Mesendoderm (in vitro differentiated cells): ENCODE measurements at regions not wholly inside any gene's neighbourhood (a gene's known extent, or its start where the extent isn't known, plus 50 kb on each side); places are given as distances from the start of the nearest gene placed in this dataset.

Experiments
- DNase-seq: peaks from one replicate; pipeline ENCODE4 v3.0.0; 2013
- H2AK5ac ChIP-seq: 2 replicates; pipeline ENCODE4 v1.6.1; 2013; ENCODE audit warnings: low read length, inconsistent platforms
- H2BK120ac ChIP-seq: 2 replicates; pipeline ENCODE4 v1.6.1; 2013; ENCODE audit warnings: low read depth, mild to moderate bottlenecking, low read length, moderate library complexity, mixed read lengths
- H2BK15ac ChIP-seq: replicated peaks from 2 replicates; pipeline ENCODE4 v1.6.1; 2013; ENCODE audit warnings: low read depth, mild to moderate bottlenecking, moderate library complexity
- H2BK5ac ChIP-seq: 2 replicates; pipeline ENCODE4 v1.6.1; 2013; ENCODE audit warnings: low read length, inconsistent platforms
- H3K18ac ChIP-seq: 2 replicates; pipeline ENCODE4 v1.6.1; 2013; ENCODE audit warnings: mild to moderate bottlenecking, low read length, mixed read lengths
- H3K23ac ChIP-seq: one replicate; pipeline ENCODE4 v1.6.1; 2013; ENCODE audit warnings: low read length
- H3K27ac ChIP-seq: 2 replicates; pipeline ENCODE4 v1.5.1; 2013; ENCODE audit warnings: low read depth, mild to moderate bottlenecking, inconsistent platforms, low read length, moderate library complexity
- H3K27me3 ChIP-seq: 2 replicates; pipeline ENCODE4 v1.6.1; 2013; ENCODE audit warnings: low read length, control low read depth, mild to moderate bottlenecking, inconsistent platforms; ENCODE audit not compliant: insufficient read depth, poor library complexity
- H3K36me3 ChIP-seq: 2 replicates; pipeline ENCODE4 v1.6.1; 2013; ENCODE audit warnings: low read length, inconsistent platforms; ENCODE audit not compliant: control insufficient read depth, insufficient read depth
- H3K4ac ChIP-seq: one replicate; pipeline ENCODE4 v1.6.1; 2013; ENCODE audit warnings: low read depth, mild to moderate bottlenecking, low read length, moderate library complexity
- H3K4me1 ChIP-seq: 2 replicates; pipeline ENCODE4 v1.6.1; 2013; ENCODE audit warnings: low read depth, low read length, inconsistent platforms; ENCODE audit not compliant: control insufficient read depth
- H3K4me2 ChIP-seq: 2 replicates; pipeline ENCODE4 v1.6.1; 2013; ENCODE audit warnings: low read length
- H3K4me3 ChIP-seq: 2 replicates; pipeline ENCODE4 v1.5.1; 2013; ENCODE audit warnings: mild to moderate bottlenecking, low read length
- H3K56ac ChIP-seq: one replicate; pipeline ENCODE4 v1.6.1; 2013; ENCODE audit warnings: low read length
- H3K79me1 ChIP-seq: 2 replicates; pipeline ENCODE4 v1.6.1; 2013; ENCODE audit warnings: low read length, inconsistent platforms
- H3K79me2 ChIP-seq: 2 replicates; pipeline ENCODE4 v1.6.1; 2013; ENCODE audit warnings: mild to moderate bottlenecking, low read length; ENCODE audit not compliant: control insufficient read depth, insufficient read depth
- H3K9ac ChIP-seq: 2 replicates; pipeline ENCODE4 v1.6.1; 2013; ENCODE audit warnings: low read length, inconsistent platforms
- H4K5ac ChIP-seq: one replicate; pipeline ENCODE4 v1.6.1; 2013; ENCODE audit warnings: low read length
- H4K8ac ChIP-seq: one replicate; pipeline ENCODE4 v1.6.1; 2013; ENCODE audit warnings: low read depth, mild to moderate bottlenecking, control low read depth, low read length, moderate library complexity
- WGBS: extraction: QIAGEN DNeasy Blood & Tissue Kit; methylation state at CpG from one replicate; pipeline ENCODE4 v1.1.7; 2013; ENCODE audit warnings: low lambda C conversion rate, missing lambda C conversion rate; ENCODE audit not compliant: insufficient coverage; ENCODE audit errors: extremely low coverage; 5-methylcytosine and 5-hydroxymethylcytosine counted together

DNA sequence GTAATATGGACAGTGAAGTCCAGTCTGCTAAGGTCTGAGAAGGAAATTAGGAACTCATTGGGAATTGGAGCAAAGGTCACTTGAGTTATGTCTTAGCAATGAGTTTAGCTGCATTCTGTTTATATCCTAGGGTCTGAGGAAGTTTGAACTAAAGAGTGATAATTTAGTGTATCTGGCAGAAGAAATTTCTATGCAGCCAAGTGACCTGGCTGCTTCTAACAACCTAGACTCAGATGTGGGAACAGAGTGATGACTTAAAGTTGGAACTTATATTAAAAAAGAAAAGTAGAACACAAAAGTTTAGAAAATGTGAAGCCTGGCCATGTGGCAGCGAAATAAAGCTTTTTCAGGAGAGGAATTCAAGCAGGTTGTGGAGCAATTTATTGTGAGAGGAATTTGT, 106.2 kb downstream of the PRDM9 start:
- H3K4me2 ChIP-seq: no peak overlapping the region
- no peak overlapping the region for H2BK5ac ChIP-seq
- H2AK5ac ChIP-seq: no peak overlapping the region
- no peak overlapping the region for H3K27ac ChIP-seq
- no peak overlapping the region for H3K4me3 ChIP-seq
- no peak overlapping the region for H3K56ac ChIP-seq
- no peak overlapping the region for H3K4ac ChIP-seq
- no peak overlapping the region for H4K5ac ChIP-seq
- H3K79me1 ChIP-seq: no peaks in the 10 kb centered on the region
- no peak overlapping the region for H2BK15ac ChIP-seq
- H3K36me3 ChIP-seq: no peaks in the 10 kb centered on the region
- H3K18ac ChIP-seq: no peak overlapping the region
- no peak overlapping the region for H4K8ac ChIP-seq
- no peak overlapping the region for H2BK120ac ChIP-seq
- no CpG with 5 or more reads among the region's 1 CpG for WGBS
- no peaks in the 10 kb centered on the region for H3K4me1 ChIP-seq
- no peaks in the 10 kb centered on the region for H3K79me2 ChIP-seq
- H3K27me3 ChIP-seq: no peaks in the 10 kb centered on the region
- no peak overlapping the region for H3K23ac ChIP-seq
- no peak for DNase-seq
- H3K9ac ChIP-seq: no peak overlapping the region

DNA sequence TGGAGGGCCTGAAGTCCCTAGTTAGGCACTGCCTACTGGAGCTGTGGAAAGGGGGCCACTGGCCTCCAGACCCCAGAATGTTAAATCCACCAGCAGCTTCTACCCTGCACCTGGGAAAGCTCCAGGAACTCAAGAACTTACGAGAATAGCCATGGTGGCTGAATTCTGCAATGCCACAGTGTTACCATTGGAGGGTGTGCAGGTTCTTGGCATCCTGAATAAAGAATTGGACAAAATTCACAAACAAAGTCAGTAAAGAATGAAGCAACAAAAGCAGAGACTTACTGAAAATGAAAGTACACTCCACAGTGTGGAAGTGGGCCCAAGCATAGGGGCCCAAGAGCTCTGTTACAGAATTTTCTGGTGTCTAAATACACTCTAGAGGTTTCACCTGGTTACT, 107.0 kb downstream of the PRDM9 start:
- no CpG with 5 or more reads among the region's 1 CpG for WGBS

GRCh38 chr5:23626961-23627360, 119.6 kb downstream of the PRDM9 start:
- H2BK15ac ChIP-seq: no peak overlapping the region
- H3K79me1 ChIP-seq: no peaks in the 10 kb centered on the region
- H3K79me2 ChIP-seq: no peaks in the 10 kb centered on the region
- H3K27ac ChIP-seq: no peak overlapping the region
- no peak overlapping the region for H2BK5ac ChIP-seq
- H2BK120ac ChIP-seq: no peak overlapping the region
- no peak overlapping the region for H3K9ac ChIP-seq
- no peak overlapping the region for H3K4ac ChIP-seq
- no peak overlapping the region for H4K8ac ChIP-seq
- H3K18ac ChIP-seq: no peak overlapping the region
- H3K23ac ChIP-seq: no peak overlapping the region
- H3K56ac ChIP-seq: no peak overlapping the region
- H3K36me3 ChIP-seq: no peaks in the 10 kb centered on the region
- H2AK5ac ChIP-seq: no peak overlapping the region
- WGBS: no CpG with 5 or more reads among the region's 4 CpGs
- H3K27me3 ChIP-seq: no peaks in the 10 kb centered on the region
- H3K4me2 ChIP-seq: no peak overlapping the region
- H3K4me1 ChIP-seq: no peaks in the 10 kb centered on the region
- no peak overlapping the region for H4K5ac ChIP-seq
- no peak overlapping the region for H3K4me3 ChIP-seq
- no peak for DNase-seq

More for the DNA sequence above, 107.0 kb downstream of the PRDM9 start:
- Histone ChIP-seq H3K79me2 (no peaks in the 10 kb centered on the region), H3K4me1 (no peaks in the 10 kb centered on the region), H3K4ac (no peak overlapping the region), H2BK15ac (no peak overlapping the region), H3K27ac (no peak overlapping the region), H3K9ac (no peak overlapping the region), H3K27me3 (no peaks in the 10 kb centered on the region), H3K56ac (no peak overlapping the region), H4K8ac (no peak overlapping the region), H3K18ac (no peak overlapping the region), H2BK5ac (no peak overlapping the region), H3K4me2 (no peak overlapping the region), H3K36me3 (no peaks in the 10 kb centered on the region), H3K23ac (no peak overlapping the region), H3K4me3 (no peak overlapping the region), H2AK5ac (no peak overlapping the region), H4K5ac (no peak overlapping the region), H2BK120ac (no peak overlapping the region), H3K79me1 (no peaks in the 10 kb centered on the region)
- DNase-seq: no peak

- Histone ChIP-seq H3K18ac (no peak overlapping the region), H3K79me2 (no peaks in the 10 kb centered on the region), H3K56ac (no peak overlapping the region), H3K4me2 (no peak overlapping the region), H3K23ac (no peak overlapping the region), H3K27me3 (no peaks in the 10 kb centered on the region), H4K8ac (no peak overlapping the region), H3K4me3 (no peak overlapping the region), H4K5ac (no peak overlapping the region), H3K36me3 (no peaks in the 10 kb centered on the region), H2BK5ac (no peak overlapping the region), H3K9ac (no peak overlapping the region), H3K4ac (no peak overlapping the region), H3K79me1 (no peaks in the 10 kb centered on the region), H3K27ac (no peak overlapping the region), H3K4me1 (no peaks in the 10 kb centered on the region), H2BK120ac (no peak overlapping the region), H2BK15ac (no peak overlapping the region), H2AK5ac (no peak overlapping the region)
- WGBS: no CpG with 5 or more reads among the region's 3 CpGs
- no peak for DNase-seq
Measured at GRCh38 chr5:23627976-23628375, 120.6 kb downstream of the PRDM9 start.

- Histone ChIP-seq H2AK5ac (no peak overlapping the region), H2BK5ac (no peak overlapping the region), H2BK15ac (no peak overlapping the region), H2BK120ac (no peak overlapping the region), H3K79me1 (no peaks in the 10 kb centered on the region), H3K4me1 (no peaks in the 10 kb centered on the region), H3K9ac (no peak overlapping the region), H3K27me3 (no peaks in the 10 kb centered on the region), H3K23ac (no peak overlapping the region), H3K4me3 (no peak overlapping the region), H3K18ac (no peak overlapping the region), H3K36me3 (no peaks in the 10 kb centered on the region), H4K5ac (no peak overlapping the region), H3K4ac (no peak overlapping the region), H4K8ac (no peak overlapping the region), H3K27ac (no peak overlapping the region), H3K56ac (no peak overlapping the region), H3K79me2 (no peaks in the 10 kb centered on the region), H3K4me2 (no peak overlapping the region)
- 100% methylated on average over 1 of the region's 2 CpGs for WGBS
- no peak for DNase-seq
Measured at GRCh38 chr5:23629396-23629795, 122.0 kb downstream of the PRDM9 start.

- no peak for DNase-seq
- H3K79me2 ChIP-seq: no peaks in the 10 kb centered on the region
- H3K36me3 ChIP-seq: no peaks in the 10 kb centered on the region
- H2BK120ac ChIP-seq: no peak overlapping the region
- no CpG with 5 or more reads among the region's 2 CpGs for WGBS
- H4K8ac ChIP-seq: no peak overlapping the region
- H3K27ac ChIP-seq: no peak overlapping the region
- no peak overlapping the region for H2BK15ac ChIP-seq
- no peaks in the 10 kb centered on the region for H3K4me1 ChIP-seq
- no peak overlapping the region for H3K4me2 ChIP-seq
- H3K27me3 ChIP-seq: no peaks in the 10 kb centered on the region
- no peak overlapping the region for H3K4me3 ChIP-seq
- H3K9ac ChIP-seq: no peak overlapping the region
- no peak overlapping the region for H3K56ac ChIP-seq
- no peaks in the 10 kb centered on the region for H3K79me1 ChIP-seq
- H3K23ac ChIP-seq: no peak overlapping the region
- no peak overlapping the region for H3K4ac ChIP-seq
- no peak overlapping the region for H4K5ac ChIP-seq
- H2BK5ac ChIP-seq: no peak overlapping the region
- H3K18ac ChIP-seq: no peak overlapping the region
- H2AK5ac ChIP-seq: no peak overlapping the region
Measured at GRCh38 chr5:23631302-23632045, 124.1 kb downstream of the PRDM9 start.
